SU-DHL-6 (cell line): ENCODE measurements at regions not wholly inside any gene's neighbourhood (a gene's known extent, or its start where the extent isn't known, plus 50 kb on each side); places are given as distances from the start of the nearest gene placed in this dataset.

ENCODE experiments used
- EZH2phosphoT487 ChIP-seq: fragments of 200-600 bp; sonication (generic), shearing (Covaris generic); conservative IDR thresholded peaks from 2 replicates; pipeline ENCODE4 v1.6.1; 2018; ENCODE audit warnings: mild to moderate bottlenecking, antibody characterized with exemption, low read length, moderate library complexity, mixed read lengths
- TF ChIP-seq, protein P1 (sequence below): fragments of 200-600 bp; sonication (generic); IDR thresholded peaks from one replicate; pipeline ENCODE4 v1.5.1; 2017; ENCODE audit warnings: antibody characterized with exemption, mild to moderate bottlenecking, low read length, moderate library complexity; ENCODE audit not compliant: insufficient read depth, poor library complexity, severe bottlenecking

DNA sequence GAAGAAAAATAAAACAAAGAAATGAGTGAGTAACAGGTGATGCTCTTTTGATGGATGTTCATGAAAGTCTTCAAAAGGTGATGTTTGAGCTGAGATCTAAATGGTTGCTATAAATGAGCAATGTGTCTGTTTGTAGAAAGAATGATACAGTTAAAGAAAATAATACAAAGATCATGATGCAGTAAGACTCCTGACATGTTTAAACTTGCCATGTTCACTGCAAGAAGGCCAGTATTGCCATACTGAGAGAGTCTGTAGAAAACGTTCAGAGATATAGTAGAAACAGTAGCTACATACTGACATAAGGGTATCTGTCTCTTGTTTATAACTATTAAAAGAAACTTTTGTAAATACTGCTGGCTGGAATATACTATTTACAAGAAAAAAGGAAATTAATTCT, 1609.2 kb upstream of the ACO1 start:
- TF ChIP-seq, protein P1, sequence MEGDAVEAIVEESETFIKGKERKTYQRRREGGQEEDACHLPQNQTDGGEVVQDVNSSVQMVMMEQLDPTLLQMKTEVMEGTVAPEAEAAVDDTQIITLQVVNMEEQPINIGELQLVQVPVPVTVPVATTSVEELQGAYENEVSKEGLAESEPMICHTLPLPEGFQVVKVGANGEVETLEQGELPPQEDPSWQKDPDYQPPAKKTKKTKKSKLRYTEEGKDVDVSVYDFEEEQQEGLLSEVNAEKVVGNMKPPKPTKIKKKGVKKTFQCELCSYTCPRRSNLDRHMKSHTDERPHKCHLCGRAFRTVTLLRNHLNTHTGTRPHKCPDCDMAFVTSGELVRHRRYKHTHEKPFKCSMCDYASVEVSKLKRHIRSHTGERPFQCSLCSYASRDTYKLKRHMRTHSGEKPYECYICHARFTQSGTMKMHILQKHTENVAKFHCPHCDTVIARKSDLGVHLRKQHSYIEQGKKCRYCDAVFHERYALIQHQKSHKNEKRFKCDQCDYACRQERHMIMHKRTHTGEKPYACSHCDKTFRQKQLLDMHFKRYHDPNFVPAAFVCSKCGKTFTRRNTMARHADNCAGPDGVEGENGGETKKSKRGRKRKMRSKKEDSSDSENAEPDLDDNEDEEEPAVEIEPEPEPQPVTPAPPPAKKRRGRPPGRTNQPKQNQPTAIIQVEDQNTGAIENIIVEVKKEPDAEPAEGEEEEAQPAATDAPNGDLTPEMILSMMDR = no peak
- no peak for TF ChIP-seq EZH2phosphoT487
